Right cardiac atrium (tissue), 5 donors: ENCODE measurements at regions not wholly inside any gene's neighbourhood (a gene's known extent, or its start where the extent isn't known, plus 50 kb on each side); places are given as distances from the start of the nearest gene placed in this dataset.

Experiments used
- ATAC-seq, 2 donors: fragments of 200-7000 bp; cut with Tn5 transposase; one replicate each; pipeline versions ENCODE4 v1.8.0 to v1.9.1; 2020; ENCODE audit warnings: moderate library complexity in 2 of 2, mild to moderate bottlenecking in 1 of 2
- DNase-seq, 3 donors: peaks; one replicate each; pipeline ENCODE4 v3.0.0-alpha.2; 2020
- H3K27ac ChIP-seq: one replicate; pipeline ENCODE4 v1.5.1; 2013; ENCODE audit warnings: mild to moderate bottlenecking, low read length, control low read depth, moderate library complexity
- H3K27me3 ChIP-seq: one replicate; pipeline ENCODE4 v1.6.1; 2013; ENCODE audit not compliant: control insufficient read depth, insufficient read depth
- H3K4me1 ChIP-seq: one replicate; pipeline ENCODE4 v1.6.1; 2013; ENCODE audit warnings: low read length; ENCODE audit not compliant: control insufficient read depth, insufficient read depth
- H3K4me3 ChIP-seq: one replicate; pipeline ENCODE4 v1.5.1; 2013; ENCODE audit warnings: low read length, control low read depth
- H3K9me3 ChIP-seq: one replicate; pipeline ENCODE4 v1.6.1; 2013; ENCODE audit warnings: low read length; ENCODE audit not compliant: control insufficient read depth
- WGBS: extraction: QIAGEN DNeasy Blood & Tissue Kit; methylation state at CpG from one replicate; pipeline ENCODE4 v1.1.7; 2013; 5-methylcytosine and 5-hydroxymethylcytosine counted together
- intact Hi-C, 4 donors: fragments of 100-400 bp; cut with DNase I; formaldehyde crosslinking; loops; one replicate each; pipeline versions ENCODE4 v1.11.0 to v1.14.0; 2022 to 2023
- donor health status: healthy with polysubstance abuse.
- donor health status: DM: no; HTN: yes; CAD: no.
- donor health status: DM: no; HTN: no; CAD: no.
- donor health status: DM: no; HTN: yes; CAD: no; lungs with severe emphysema.
- donor health status: DM: yes; HTN: yes; CAD: no.

GRCh38 chr2:41678639-41679038 is 369.2 kb upstream of the PKDCC start:
- Histone ChIP-seq H3K9me3 (no peaks in the 10 kb centered on the region), H3K27ac (no peak overlapping the region), H3K4me1 (no peaks in the 10 kb centered on the region), H3K27me3 (no peaks in the 10 kb centered on the region), H3K4me3 (no peak overlapping the region)
- intact Hi-C loops, result no loop called here
- DNase-seq, result no peak
- WGBS, result 85% methylated on average over 7 of the region's 7 CpGs
- ATAC-seq, result no peak

GRCh38 chr2:41686156-41686555 is 361.7 kb upstream of the PKDCC start:
- Histone ChIP-seq H3K27me3 (no peaks in the 10 kb centered on the region), H3K9me3 (no peaks in the 10 kb centered on the region), H3K4me3 (no peak overlapping the region), H3K27ac (no peak overlapping the region), H3K4me1 (no peaks in the 10 kb centered on the region)
- ATAC-seq (no peak), DNase-seq (no peak)
- 90% methylated on average over 2 of the region's 2 CpGs for WGBS
- intact Hi-C loops, result no loop called here

- 60% methylated on average over 1 of the region's 1 CpG for WGBS
- H3K27me3 ChIP-seq, result no peaks in the 10 kb centered on the region
- H3K9me3 ChIP-seq, result no peaks in the 10 kb centered on the region
- intact Hi-C loops, result loop anchor here in 1 of 4 donors (10.0 kb wide), 2 partner anchors 277 to 1777 kb away; no protein-coding TSS in a partner anchor
- DNase-seq (no peak), ATAC-seq (no peak)
- no peak overlapping the region for H3K27ac ChIP-seq
- no peaks in the 10 kb centered on the region for H3K4me1 ChIP-seq
- no peak overlapping the region for H3K4me3 ChIP-seq
Measured at GRCh38 chr2:41691561-41691960, 356.3 kb upstream of the PKDCC start.

- intact Hi-C loops, result loop anchor here in 2 of 4 donors (5.0 to 10.0 kb wide), 3 partner anchors 280 to 1782 kb away; no protein-coding TSS in a partner anchor
- DNase-seq (no peak), ATAC-seq (no peak)
- Histone ChIP-seq H3K9me3 (no peaks in the 10 kb centered on the region), H3K4me3 (no peak overlapping the region), H3K27me3 (no peaks in the 10 kb centered on the region), H3K4me1 (no peaks in the 10 kb centered on the region), H3K27ac (no peak overlapping the region)
- 76% methylated on average over 4 of the region's 4 CpGs for WGBS
Measured at GRCh38 chr2:41694536-41695049, 353.2 kb upstream of the PKDCC start.

- intact Hi-C loops, result loop anchor here in 2 of 4 donors (5.0 to 10.0 kb wide), 3 partner anchors 281 to 1783 kb away; no protein-coding TSS in a partner anchor
- Histone ChIP-seq H3K9me3 (no peaks in the 10 kb centered on the region), H3K27me3 (no peaks in the 10 kb centered on the region), H3K4me3 (no peak overlapping the region), H3K27ac (no peak overlapping the region), H3K4me1 (no peaks in the 10 kb centered on the region)
- DNase-seq (no peak), ATAC-seq (peak in 1 of 2 donors; percentile 18)
- 72% methylated on average over 8 of the region's 8 CpGs for WGBS
Measured at GRCh38 chr2:41695198-41696113, 352.4 kb upstream of the PKDCC start.

- ATAC-seq, result no peak
- Histone ChIP-seq H3K4me1 (no peaks in the 10 kb centered on the region), H3K27me3 (no peaks in the 10 kb centered on the region), H3K4me3 (no peak overlapping the region), H3K9me3 (no peaks in the 10 kb centered on the region), H3K27ac (no peak overlapping the region)
- WGBS, result 97% methylated on average over 36 of the region's 36 CpGs
- DNase-seq, result peak in 1 of 3 donors; percentile 32
- intact Hi-C loops, result loop anchor here in 2 of 4 donors (5.0 to 10.0 kb wide), 3 partner anchors 283 to 1785 kb away; no protein-coding TSS in a partner anchor
Measured at GRCh38 chr2:41697389-41697788, 350.4 kb upstream of the PKDCC start.

- ATAC-seq, result peak; percentile 64 to 73
Measured at GRCh38 chr2:41698678-41699422, 349.0 kb upstream of the PKDCC start.

GRCh38 chr2:41701231-41701630 is 346.6 kb upstream of the PKDCC start:
- no peak for ATAC-seq
- WGBS, result 74% methylated on average over 3 of the region's 3 CpGs
- Histone ChIP-seq H3K27ac (no peak overlapping the region), H3K27me3 (no peaks in the 10 kb centered on the region), H3K4me1 (no peaks in the 10 kb centered on the region), H3K9me3 (no peaks in the 10 kb centered on the region), H3K4me3 (no peak overlapping the region)
- intact Hi-C loops, result loop anchor here in 1 of 4 donors (10.0 kb wide), 1 partner anchor 286 kb away; no protein-coding TSS in a partner anchor
- DNase-seq, result no peak

More at GRCh38 chr2:41698678-41699422, 349.0 kb upstream of the PKDCC start:
- Histone ChIP-seq H3K27me3 (no peaks in the 10 kb centered on the region), H3K27ac (no peak overlapping the region), H3K4me3 (no peak overlapping the region), H3K4me1 (no peaks in the 10 kb centered on the region), H3K9me3 (no peaks in the 10 kb centered on the region)
- peak; percentile 45 to 86 (median 78) for DNase-seq
- 30% methylated on average over 18 of the region's 18 CpGs for WGBS
- intact Hi-C loops, result loop anchor here in 2 of 4 donors (5.0 to 10.0 kb wide), 3 partner anchors 284 to 1787 kb away; no protein-coding TSS in a partner anchor

GRCh38 chr2:41703123-41703522 is 344.7 kb upstream of the PKDCC start:
- Histone ChIP-seq H3K27me3 (no peaks in the 10 kb centered on the region), H3K9me3 (no peaks in the 10 kb centered on the region), H3K4me1 (no peaks in the 10 kb centered on the region), H3K4me3 (no peak overlapping the region), H3K27ac (no peak overlapping the region)
- no peak for DNase-seq
- no peak for ATAC-seq
- 63% methylated on average over 2 of the region's 2 CpGs for WGBS
- intact Hi-C loops, result loop anchor here in 1 of 4 donors (10.0 kb wide), 1 partner anchor 288 kb away; no protein-coding TSS in a partner anchor

GRCh38 chr2:41705634-41706033 is 342.2 kb upstream of the PKDCC start:
- ATAC-seq, result no peak
- intact Hi-C loops, result loop anchor here in 1 of 4 donors (10.0 kb wide), 1 partner anchor 291 kb away; no protein-coding TSS in a partner anchor
- Histone ChIP-seq H3K4me1 (no peaks in the 10 kb centered on the region), H3K9me3 (no peaks in the 10 kb centered on the region), H3K27ac (no peak overlapping the region), H3K27me3 (no peaks in the 10 kb centered on the region), H3K4me3 (no peak overlapping the region)
- DNase-seq, result no peak
- WGBS, result 63% methylated on average over 4 of the region's 4 CpGs
